GM19467 (cell line): ENCODE measurements at regions not wholly inside any gene's neighbourhood (a gene's known extent, or its start where the extent isn't known, plus 50 kb on each side); places are given as distances from the start of the nearest gene placed in this dataset.

Source experiments
- ATAC-seq: cut with Tn5 transposase; IDR thresholded peaks from one replicate; pipeline ENCODE4 v1.9.1; 2021; ENCODE audit warnings: mild to moderate bottlenecking, moderate library complexity; ENCODE audit not compliant: unreplicated experiment

- ATAC-seq = no peak
Measured at GRCh38 chr5:164181604-164182003, 676.2 kb downstream of the MAT2B start.

DNA sequence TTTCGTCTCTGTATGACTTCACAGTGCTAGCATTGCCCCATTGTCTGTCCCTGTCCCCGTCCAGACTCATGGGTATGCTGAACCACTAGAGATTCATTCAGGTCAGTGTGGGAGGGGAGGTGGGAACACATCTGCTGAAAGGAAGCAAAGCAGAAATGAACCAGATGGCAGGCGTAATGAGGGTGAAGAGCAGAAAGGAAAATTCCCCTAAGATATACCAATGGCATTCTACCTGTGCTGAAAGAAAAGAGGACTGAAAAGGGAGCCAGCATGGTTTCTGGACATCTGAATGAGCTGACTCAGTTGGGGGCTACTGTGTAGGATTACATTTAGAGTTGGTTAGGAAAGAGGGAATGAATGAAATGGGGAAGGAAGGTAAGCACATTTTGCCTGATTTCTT lies 678.7 kb downstream of the MAT2B start:
- no peak for ATAC-seq

GRCh38 chr5:164185000-164185399 lies 679.6 kb downstream of the MAT2B start:
- no peak for ATAC-seq

- no peak for ATAC-seq
Measured at GRCh38 chr5:164186550-164186949, 681.1 kb downstream of the MAT2B start.

- ATAC-seq = no peak
Measured at GRCh38 chr5:164187785-164188184, 682.4 kb downstream of the MAT2B start.

GRCh38 chr5:164188733-164189148 lies 683.3 kb downstream of the MAT2B start:
- ATAC-seq = no peak

DNA sequence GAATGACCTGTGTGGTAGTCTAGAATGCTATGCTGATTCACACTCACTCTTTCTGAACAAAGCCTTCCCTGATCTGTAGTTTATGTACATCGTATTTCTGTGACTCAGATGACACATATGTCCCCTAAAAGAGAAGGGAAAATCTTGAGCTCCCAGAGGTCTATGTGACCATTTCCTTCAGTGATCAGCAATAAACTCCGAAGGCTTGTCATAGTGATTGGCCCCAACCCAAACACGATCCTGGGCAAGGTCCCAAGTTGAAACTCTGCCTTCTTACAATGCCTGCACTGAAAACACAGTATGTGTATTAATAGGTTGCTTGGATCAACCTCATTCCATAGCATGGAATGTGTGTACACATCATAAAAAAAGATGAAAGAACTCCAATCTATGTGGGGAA lies 685.8 kb downstream of the MAT2B start:
- no peak for ATAC-seq

DNA sequence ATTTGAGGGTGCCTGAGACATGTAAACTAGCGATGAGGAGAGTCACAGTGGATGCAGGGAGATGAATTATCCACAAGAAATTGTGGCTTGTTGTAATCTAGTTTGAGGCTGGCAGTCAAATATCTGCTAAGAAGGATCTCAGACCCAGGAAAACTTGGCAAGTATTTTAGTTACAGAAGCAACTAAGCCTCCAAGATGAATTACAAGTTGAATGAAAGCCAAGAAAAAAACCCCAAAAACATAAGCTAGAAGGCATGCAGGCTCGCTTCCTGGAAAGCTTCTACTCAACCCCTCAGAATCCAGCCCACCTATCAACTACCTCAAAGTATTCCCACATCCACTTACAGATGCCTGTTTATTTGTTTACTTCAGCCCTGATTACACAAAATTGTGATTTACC lies 696.9 kb downstream of the MAT2B start:
- no peak for ATAC-seq

DNA sequence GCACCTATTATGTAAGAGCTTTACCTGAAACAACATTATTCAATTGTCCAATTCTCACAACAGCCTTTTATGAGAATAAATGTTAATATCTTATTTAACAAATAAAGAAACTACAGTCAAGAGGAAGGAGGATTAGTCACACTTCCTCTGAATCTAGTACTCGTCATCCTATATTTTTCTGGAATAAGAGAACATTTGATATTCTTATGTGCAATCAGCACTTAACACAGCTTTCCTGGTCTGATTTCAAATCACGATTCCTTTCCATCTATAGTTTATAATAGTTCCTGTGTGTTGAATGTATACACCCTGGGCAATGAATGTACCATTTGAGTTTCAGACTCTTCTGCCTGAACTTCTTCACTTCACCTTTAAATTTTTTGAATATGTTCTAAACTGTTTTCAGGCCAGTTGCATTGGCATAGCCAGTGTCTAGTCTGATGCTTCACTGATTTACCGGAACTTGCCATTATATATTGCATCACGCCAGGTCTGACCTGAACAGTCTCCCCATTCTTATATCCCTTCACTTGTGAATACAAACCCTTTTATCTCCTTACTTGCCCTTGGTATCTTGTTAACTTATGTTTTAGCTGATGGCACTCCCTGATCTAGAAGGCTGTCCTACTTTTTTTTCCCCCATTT lies 698.3 kb downstream of the MAT2B start:
- no peak for ATAC-seq

- no peak for ATAC-seq
Measured at GRCh38 chr5:164204338-164204946, 699.0 kb downstream of the MAT2B start.

DNA sequence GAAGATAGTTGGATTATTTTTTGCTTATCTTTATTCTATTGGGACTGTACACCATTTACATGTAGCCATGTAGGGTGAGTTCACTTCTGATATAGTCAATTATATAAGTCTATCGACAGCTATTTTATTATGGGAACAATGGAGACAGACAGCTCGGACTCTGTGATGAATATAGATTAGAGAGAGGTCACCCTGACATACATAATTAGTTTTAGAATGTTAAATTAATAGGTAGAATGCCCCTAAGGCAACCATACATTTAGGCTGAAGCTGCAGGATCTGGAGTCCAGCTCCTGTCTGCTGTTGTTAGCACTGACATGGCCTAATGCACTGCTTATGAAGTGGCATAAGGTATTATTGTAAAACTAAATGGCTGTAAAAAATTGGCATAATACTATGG lies 700.8 kb downstream of the MAT2B start:
- no peak for ATAC-seq

GRCh38 chr5:164207646-164208045 lies 702.2 kb downstream of the MAT2B start:
- no peak for ATAC-seq

DNA sequence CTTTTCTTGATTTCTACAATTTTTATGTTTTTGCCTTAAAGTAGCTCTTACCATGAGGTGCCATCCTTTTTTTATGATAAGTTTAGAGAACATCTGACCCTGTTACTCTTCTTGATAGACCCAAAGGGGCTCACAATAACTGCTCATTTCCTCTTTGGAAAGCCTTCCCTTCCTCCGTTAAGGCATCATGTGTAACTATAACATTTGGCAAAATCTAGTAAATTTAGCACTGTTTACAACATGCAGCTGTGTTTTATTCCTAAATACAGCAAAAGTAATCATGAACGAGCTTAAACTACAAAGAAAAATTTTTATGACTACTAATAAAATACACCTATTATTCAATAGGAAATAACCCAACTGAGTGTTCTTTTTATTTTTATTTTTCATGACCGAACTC lies 705.1 kb downstream of the MAT2B start:
- no peak for ATAC-seq

- no peak for ATAC-seq
Measured at GRCh38 chr5:164214698-164215097, 709.3 kb downstream of the MAT2B start.

DNA sequence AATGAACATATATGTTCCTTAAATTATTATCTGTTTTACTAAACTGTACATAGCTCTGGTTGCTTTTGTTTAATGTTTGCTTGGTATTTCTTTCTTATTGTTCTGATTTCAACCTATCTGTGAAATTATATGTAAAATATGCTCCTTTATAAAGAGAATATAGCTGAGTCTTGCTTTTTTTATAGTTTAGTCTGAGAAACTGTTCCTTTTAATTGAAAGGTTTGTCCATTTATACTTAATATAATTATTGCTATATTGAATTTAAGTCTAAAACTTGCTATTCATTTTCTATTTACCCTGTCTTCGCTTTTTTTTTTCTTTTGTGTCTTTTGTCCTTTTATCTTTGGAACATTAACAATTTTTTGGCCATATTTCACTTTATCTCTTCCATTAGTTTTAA lies 712.0 kb downstream of the MAT2B start:
- ATAC-seq = no peak

- no peak for ATAC-seq
Measured at GRCh38 chr5:164220522-164220921, 715.1 kb downstream of the MAT2B start.

DNA sequence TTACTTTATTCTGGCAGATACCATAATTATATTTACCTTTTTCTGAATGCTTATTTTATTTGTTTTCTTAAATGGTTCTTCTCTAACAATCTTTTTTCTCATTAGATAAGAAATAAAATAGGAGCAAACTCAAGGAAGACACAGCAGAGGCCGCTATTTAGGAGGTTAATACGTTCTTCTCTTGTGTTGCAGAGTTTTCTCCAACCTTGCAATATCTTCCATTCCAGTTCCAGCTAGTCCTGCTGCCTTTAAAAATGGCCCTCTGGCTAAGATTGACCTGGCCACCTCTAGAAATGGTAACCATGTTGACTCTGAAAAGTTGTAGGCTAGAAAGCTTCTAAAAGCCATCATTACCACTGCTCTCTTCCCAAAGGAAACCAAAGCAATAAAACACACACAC lies 718.8 kb downstream of the MAT2B start:
- no peak for ATAC-seq

DNA sequence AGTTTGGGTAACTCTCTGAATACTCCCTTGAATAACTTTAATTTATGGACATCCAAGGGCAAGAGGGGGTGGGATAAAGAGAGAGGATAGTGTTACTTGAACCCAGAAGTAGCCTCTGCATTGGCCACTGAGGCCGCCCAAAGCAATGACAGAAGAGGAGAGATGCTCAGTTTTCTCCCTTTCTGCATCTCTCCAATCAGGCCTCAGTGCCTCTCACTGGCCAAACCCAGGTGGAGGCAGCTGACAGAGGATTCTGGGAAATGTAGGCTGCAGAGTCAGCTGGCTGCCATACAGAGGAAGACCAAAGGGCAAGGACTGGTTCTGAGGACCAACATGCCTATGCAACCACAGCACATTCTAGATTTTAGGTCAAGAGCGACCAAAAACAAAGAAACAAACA lies 719.4 kb downstream of the MAT2B start:
- ATAC-seq = no peak

GRCh38 chr5:164230341-164230740 lies 724.9 kb downstream of the MAT2B start:
- no peak for ATAC-seq

DNA sequence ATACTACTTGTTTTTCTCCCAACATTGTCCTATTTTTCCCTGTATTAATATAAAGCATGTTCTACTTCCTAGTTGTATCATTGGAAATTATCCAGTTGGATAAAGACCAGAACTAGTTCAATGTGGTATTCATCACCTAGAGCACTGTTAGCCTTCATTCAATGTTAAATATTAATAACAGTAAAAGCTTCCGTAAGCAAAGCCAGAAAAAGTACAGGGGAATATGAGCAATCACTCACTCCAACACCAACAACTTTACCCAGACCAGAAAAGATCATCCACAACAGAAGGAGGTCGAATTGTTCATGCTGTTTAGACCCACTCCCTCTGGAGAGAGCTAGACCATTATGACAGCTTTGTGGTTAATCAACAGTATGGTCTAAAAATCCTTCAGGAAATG lies 728.4 kb downstream of the MAT2B start:
- no peak for ATAC-seq

GRCh38 chr5:164234321-164234720 lies 728.9 kb downstream of the MAT2B start:
- no peak for ATAC-seq

- ATAC-seq = no peak
Measured at GRCh38 chr5:164235300-164235891, 730.0 kb downstream of the MAT2B start.

DNA sequence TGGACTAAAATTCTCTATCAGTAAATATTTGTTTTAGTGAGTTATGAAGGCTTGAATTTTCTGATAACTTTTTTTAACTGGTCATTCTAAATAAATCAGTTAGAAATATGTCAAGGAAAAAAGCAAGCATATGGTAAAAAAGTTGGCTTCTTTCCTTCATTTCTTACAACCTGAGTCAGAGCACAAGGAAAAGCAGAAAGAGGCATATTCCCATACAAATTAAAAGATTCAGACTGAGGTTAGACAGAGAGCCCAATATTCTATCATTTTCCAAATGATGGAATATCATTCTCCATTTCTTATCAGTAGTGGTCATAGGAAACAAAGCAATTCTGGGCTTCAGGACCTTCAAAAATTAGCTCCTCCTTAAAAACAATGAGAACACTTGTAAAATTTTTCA lies 732.1 kb downstream of the MAT2B start:
- no peak for ATAC-seq
